SK-N-SH (cell line): ENCODE measurements at regions not wholly inside any gene's neighbourhood (a gene's known extent, or its start where the extent isn't known, plus 50 kb on each side); places are given as distances from the start of the nearest gene placed in this dataset.

Source experiments
- CTCF ChIA-PET: fragments of 300-600, 350-600 bp; formaldehyde crosslinking; extraction: SDS; loops from one replicate; lab custom pipeline; 2021; lab: Yijun Ruan, JAX
- POLR2A ChIA-PET: fragments of 350-600 bp; sonication (Branson Sonifier 250); formaldehyde crosslinking; extraction: SDS; loops from one replicate; lab custom pipeline; 2020; ENCODE audit warnings: antibody characterized with exemption, inconsistent platforms; lab: Yijun Ruan, JAX
- DNase-seq: peaks from one replicate; pipeline ENCODE4 v3.0.0; 2012
- H2AFZ ChIP-seq: fragments of 200-600 bp; sonication (generic); 2 replicates; pipeline ENCODE4 v1.8.1; 2016; ENCODE audit warnings: antibody characterized with exemption, mild to moderate bottlenecking, low read depth
- H3F3A ChIP-seq: fragments of 200-600 bp; sonication (generic); replicated peaks from 2 replicates; pipeline ENCODE3; 2016; ENCODE audit warnings: antibody characterized with exemption, mild to moderate bottlenecking; ENCODE audit not compliant: insufficient read depth
- H3K27ac ChIP-seq, 2 experiments: fragments of 200-500 bp in 1 of 2; fragments of 200-600 bp in 1 of 2; sonication (Bioruptor generic) in 1 of 2; sonication (generic), shearing (Covaris generic) in 1 of 2; 2 replicates each; pipeline versions ENCODE4 v1.5.1 to v1.6.1; 2014 to 2016; ENCODE audit warnings: low read depth in 2 of 2, inconsistent platforms in 1 of 2, low read length in 1 of 2, mild to moderate bottlenecking in 1 of 2, mixed read lengths in 1 of 2
- H3K27me3 ChIP-seq: fragments of 200-600 bp; sonication (generic), shearing (Covaris generic); 2 replicates; pipeline ENCODE4 v1.6.1; 2016; ENCODE audit warnings: mixed run types; ENCODE audit not compliant: insufficient read depth
- H3K36me3 ChIP-seq, 2 experiments: fragments of 200-500 bp in 1 of 2; fragments of 200-600 bp in 1 of 2; sonication (Bioruptor generic) in 1 of 2; sonication (generic) in 1 of 2; replicated peaks in 1 of 2; 2 replicates each; pipeline versions ENCODE3 to v1.5.1; 2014 to 2016; ENCODE audit warnings: low read length in 1 of 2, mild to moderate bottlenecking in 1 of 2; ENCODE audit not compliant: insufficient read depth in 2 of 2, control insufficient read depth in 1 of 2
- H3K4me1 ChIP-seq, 2 experiments: fragments of 200-500 bp in 1 of 2; fragments of 200-600 bp in 1 of 2; sonication (Bioruptor generic) in 1 of 2; sonication (generic), shearing (Covaris generic) in 1 of 2; 2 replicates each; pipeline versions ENCODE4 v1.5.1 to v1.6.1; 2014 to 2016; ENCODE audit warnings: low read depth in 1 of 2, low read length in 1 of 2, mixed run types in 1 of 2; ENCODE audit not compliant: insufficient read depth in 2 of 2, control insufficient read depth in 1 of 2
- H3K4me2 ChIP-seq: fragments of 200-600 bp; sonication (generic), shearing (Covaris generic); 2 replicates; pipeline ENCODE4 v1.6.1; 2017; ENCODE audit warnings: mixed run types
- H3K4me3 ChIP-seq, 2 experiments: fragments of 200-500 bp in 1 of 2; fragments of 200-600 bp in 1 of 2; sonication (Bioruptor generic) in 1 of 2; sonication (generic), shearing (Covaris generic) in 1 of 2; 2 replicates each; pipeline versions ENCODE4 v1.5.1 to v1.8.1; 2014 to 2016; ENCODE audit warnings: low read depth in 2 of 2, inconsistent platforms in 1 of 2, low read length in 1 of 2, mild to moderate bottlenecking in 1 of 2, mixed read lengths in 1 of 2, moderate library complexity in 1 of 2
- H3K79me2 ChIP-seq: fragments of 200-600 bp; sonication (generic); 2 replicates; pipeline ENCODE4 v1.8.1; 2017; ENCODE audit warnings: mild to moderate bottlenecking; ENCODE audit not compliant: insufficient read depth
- H3K9ac ChIP-seq: fragments of 200-600 bp; sonication (generic); 2 replicates; pipeline ENCODE4 v1.6.1; 2017; ENCODE audit warnings: mixed run types
- H3K9me2 ChIP-seq: fragments of 200-600 bp; sonication (generic); 2 replicates; pipeline ENCODE4 v1.6.1; 2017; ENCODE audit warnings: mixed run types
- H3K9me3 ChIP-seq: fragments of 200-600 bp; sonication (generic); 2 replicates; pipeline ENCODE4 v1.6.1; 2017; ENCODE audit warnings: mixed run types, mild to moderate bottlenecking, moderate library complexity
- H4K20me1 ChIP-seq: fragments of 200-600 bp; sonication (generic); 2 replicates; pipeline ENCODE4 v1.6.1; 2017; ENCODE audit warnings: mild to moderate bottlenecking, mixed run types; ENCODE audit not compliant: insufficient read depth
- ELF1 ChIP-seq: IDR thresholded peaks from 2 replicates; pipeline ENCODE4 v1.4.0; 2012
- EP300 ChIP-seq, 2 experiments: IDR thresholded peaks; 2 replicates each; pipeline versions ENCODE4 v1.4.0 to v1.6.1; 2012; ENCODE audit warnings: borderline replicate concordance in 1 of 2, low read depth in 1 of 2, low read length in 1 of 2
- FOXJ3 ChIP-seq: sonication (generic); formaldehyde crosslinking; IDR thresholded peaks from 2 replicates; pipeline ENCODE4 v1.5.1; 2020; ENCODE audit warnings: mild to moderate bottlenecking, missing genetic modification reagents
- GABPA ChIP-seq: IDR thresholded peaks from 2 replicates; pipeline ENCODE4 v1.4.0; 2012; ENCODE audit warnings: low read depth, mild to moderate bottlenecking
- GATA2 ChIP-seq: sonication (generic); formaldehyde crosslinking; IDR thresholded peaks from 2 replicates; pipeline ENCODE4 v1.5.0; 2020; ENCODE audit warnings: mild to moderate bottlenecking, missing genetic modification reagents
- JUND ChIP-seq: IDR thresholded peaks from 2 replicates; pipeline ENCODE4 v1.4.0; 2012
- NFIC ChIP-seq: IDR thresholded peaks from 2 replicates; pipeline ENCODE4 v1.4.0; 2012; ENCODE audit warnings: borderline replicate concordance
- NRF1 ChIP-seq: IDR thresholded peaks from 2 replicates; pipeline ENCODE4 v1.6.1; 2012; ENCODE audit warnings: low read depth, mild to moderate bottlenecking, low read length
- RAD21 ChIP-seq: IDR thresholded peaks from 2 replicates; pipeline ENCODE4 v1.6.1; 2012; ENCODE audit warnings: mild to moderate bottlenecking, low read length
- SIN3A ChIP-seq: IDR thresholded peaks from 2 replicates; pipeline ENCODE4 v1.6.1; 2012; ENCODE audit warnings: low read depth, mild to moderate bottlenecking, low read length, moderate library complexity, borderline replicate concordance
- SMC3 ChIP-seq: IDR thresholded peaks from 2 replicates; pipeline ENCODE4 v1.6.1; 2012; ENCODE audit warnings: low read depth, low read length, improper control_type of control experiment
- TEAD4 ChIP-seq: IDR thresholded peaks from 2 replicates; pipeline ENCODE4 v1.4.0; 2012; ENCODE audit warnings: mild to moderate bottlenecking, borderline replicate concordance; ENCODE audit not compliant: insufficient read depth
- YY1 ChIP-seq: IDR thresholded peaks from 2 replicates; pipeline ENCODE4 v1.4.0; 2012; ENCODE audit warnings: low read depth, mild to moderate bottlenecking
- WGBS: methylation state at CpG from one replicate; pipeline ENCODE4 v1.1.6; 2017; ENCODE audit warnings: low lambda C conversion rate; 5-methylcytosine and 5-hydroxymethylcytosine counted together
- TF ChIP-seq, protein P1 (sequence below): fragments of 150-350 bp; IDR thresholded peaks from 2 replicates; pipeline ENCODE4 v1.6.1; 2016; ENCODE audit warnings: mild to moderate bottlenecking, low read depth, low read length
- TF ChIP-seq, protein P2 (sequence below): IDR thresholded peaks from 2 replicates; pipeline ENCODE4 v1.4.0; 2012; ENCODE audit warnings: low read depth, borderline replicate concordance
- TF ChIP-seq, protein P3 (sequence below): IDR thresholded peaks from 2 replicates; pipeline ENCODE4 v1.4.0; 2012; ENCODE audit warnings: low read depth
- TF ChIP-seq, protein P4 (sequence below): IDR thresholded peaks from 2 replicates; pipeline ENCODE4 v1.6.1; 2012; ENCODE audit warnings: mild to moderate bottlenecking, low read depth, low read length, moderate library complexity
- TF ChIP-seq, protein P5 (sequence below): IDR thresholded peaks from 2 replicates; pipeline ENCODE4; 2012
- TF ChIP-seq, protein P6 (sequence below): fragments of 150-350 bp; IDR thresholded peaks from 2 replicates; pipeline ENCODE4 v1.6.1; 2017; ENCODE audit warnings: antibody characterized with exemption, low read length, low read depth, borderline replicate concordance

DNA sequence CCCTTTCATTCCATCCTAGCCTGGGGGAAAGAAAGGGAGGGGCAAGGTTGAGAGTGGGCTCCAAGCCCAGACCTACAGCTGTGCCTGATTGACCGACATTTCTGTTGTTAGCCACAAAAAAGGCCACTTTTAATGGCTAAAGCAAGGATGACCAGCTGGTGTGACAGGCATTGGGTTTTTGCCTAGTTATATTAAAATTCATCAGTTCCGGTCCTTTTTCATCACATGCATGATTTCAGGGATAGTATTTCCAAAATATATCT, 192.3 kb downstream of the ZNF326 start (continued):
- TF ChIP-seq EP300 (IDR thresholded peaks at IDR 0.05; ENCODE audit: borderline replicate concordance in 1 of 2, low read depth in 1 of 2, low read length in 1 of 2) (no peak), NFIC (no peak), SMC3 (no peak), JUND (no peak), SIN3A (no peak), GATA2 (CRISPR knock-in tag) (no peak), GABPA (no peak), NRF1 (no peak)
- TF ChIP-seq, protein P1, sequence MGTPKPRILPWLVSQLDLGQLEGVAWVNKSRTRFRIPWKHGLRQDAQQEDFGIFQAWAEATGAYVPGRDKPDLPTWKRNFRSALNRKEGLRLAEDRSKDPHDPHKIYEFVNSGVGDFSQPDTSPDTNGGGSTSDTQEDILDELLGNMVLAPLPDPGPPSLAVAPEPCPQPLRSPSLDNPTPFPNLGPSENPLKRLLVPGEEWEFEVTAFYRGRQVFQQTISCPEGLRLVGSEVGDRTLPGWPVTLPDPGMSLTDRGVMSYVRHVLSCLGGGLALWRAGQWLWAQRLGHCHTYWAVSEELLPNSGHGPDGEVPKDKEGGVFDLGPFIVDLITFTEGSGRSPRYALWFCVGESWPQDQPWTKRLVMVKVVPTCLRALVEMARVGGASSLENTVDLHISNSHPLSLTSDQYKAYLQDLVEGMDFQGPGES, result no peak
- TF ChIP-seq, protein P2, sequence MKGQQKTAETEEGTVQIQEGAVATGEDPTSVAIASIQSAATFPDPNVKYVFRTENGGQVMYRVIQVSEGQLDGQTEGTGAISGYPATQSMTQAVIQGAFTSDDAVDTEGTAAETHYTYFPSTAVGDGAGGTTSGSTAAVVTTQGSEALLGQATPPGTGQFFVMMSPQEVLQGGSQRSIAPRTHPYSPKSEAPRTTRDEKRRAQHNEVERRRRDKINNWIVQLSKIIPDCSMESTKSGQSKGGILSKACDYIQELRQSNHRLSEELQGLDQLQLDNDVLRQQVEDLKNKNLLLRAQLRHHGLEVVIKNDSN, result no peak
- TF ChIP-seq, protein P3, sequence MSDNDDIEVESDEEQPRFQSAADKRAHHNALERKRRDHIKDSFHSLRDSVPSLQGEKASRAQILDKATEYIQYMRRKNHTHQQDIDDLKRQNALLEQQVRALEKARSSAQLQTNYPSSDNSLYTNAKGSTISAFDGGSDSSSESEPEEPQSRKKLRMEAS, result no peak

DNA sequence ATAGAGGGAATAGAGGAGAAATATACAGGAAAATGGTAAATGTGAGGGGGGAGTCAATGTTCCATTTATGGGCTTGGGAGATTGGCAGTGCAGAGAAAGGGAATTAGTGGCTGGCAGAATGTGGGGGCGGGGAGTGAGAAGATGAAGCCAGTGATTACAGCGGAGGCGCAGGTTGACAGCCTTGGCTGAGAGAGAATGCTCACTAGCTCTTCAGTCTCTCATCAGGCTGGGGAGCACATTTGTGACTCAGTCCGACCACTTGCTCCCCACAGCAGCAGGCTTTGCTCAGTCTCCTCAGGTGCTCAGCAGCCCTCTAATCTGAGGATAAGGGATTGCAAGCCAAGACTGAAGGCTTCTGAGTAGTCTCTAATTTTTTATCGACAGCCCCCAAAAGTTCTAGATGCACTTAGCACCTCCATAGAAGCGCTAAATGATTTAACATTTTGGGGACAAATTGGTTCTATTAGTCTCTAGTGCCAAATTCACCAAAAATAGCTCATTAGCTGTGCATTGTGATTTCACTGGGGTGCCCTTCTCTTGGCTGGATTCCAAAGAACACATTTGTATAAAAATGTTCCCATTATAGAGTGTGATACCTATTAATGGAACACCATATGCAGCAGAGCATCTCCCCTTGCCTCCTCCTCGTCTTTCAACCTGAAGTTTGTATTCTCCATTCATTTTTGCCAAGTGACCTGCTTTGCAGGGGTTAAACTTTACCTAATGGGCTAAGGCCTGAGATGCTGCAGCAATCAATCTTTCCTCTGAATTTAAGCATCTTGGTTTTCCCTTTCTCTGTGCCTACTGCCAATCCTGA, 191.8 kb downstream of the ZNF326 start:
- no peaks in the 10 kb centered on the region for H3K9me3 ChIP-seq
- H3K36me3 ChIP-seq, result no peaks in the 10 kb centered on the region
- no peaks in the 10 kb centered on the region for H3K4me1 ChIP-seq
- H3K4me3 ChIP-seq, result no peak overlapping the region
- H3K79me2 ChIP-seq, result no peaks in the 10 kb centered on the region
- no peaks in the 10 kb centered on the region for H4K20me1 ChIP-seq
- TF ChIP-seq ELF1 (no peak), GABPA (no peak), TEAD4 (no peak), RAD21 (no peak), YY1 (no peak), FOXJ3 (CRISPR knock-in tag) (no peak), SIN3A (no peak)
- TF ChIP-seq, protein P4, sequence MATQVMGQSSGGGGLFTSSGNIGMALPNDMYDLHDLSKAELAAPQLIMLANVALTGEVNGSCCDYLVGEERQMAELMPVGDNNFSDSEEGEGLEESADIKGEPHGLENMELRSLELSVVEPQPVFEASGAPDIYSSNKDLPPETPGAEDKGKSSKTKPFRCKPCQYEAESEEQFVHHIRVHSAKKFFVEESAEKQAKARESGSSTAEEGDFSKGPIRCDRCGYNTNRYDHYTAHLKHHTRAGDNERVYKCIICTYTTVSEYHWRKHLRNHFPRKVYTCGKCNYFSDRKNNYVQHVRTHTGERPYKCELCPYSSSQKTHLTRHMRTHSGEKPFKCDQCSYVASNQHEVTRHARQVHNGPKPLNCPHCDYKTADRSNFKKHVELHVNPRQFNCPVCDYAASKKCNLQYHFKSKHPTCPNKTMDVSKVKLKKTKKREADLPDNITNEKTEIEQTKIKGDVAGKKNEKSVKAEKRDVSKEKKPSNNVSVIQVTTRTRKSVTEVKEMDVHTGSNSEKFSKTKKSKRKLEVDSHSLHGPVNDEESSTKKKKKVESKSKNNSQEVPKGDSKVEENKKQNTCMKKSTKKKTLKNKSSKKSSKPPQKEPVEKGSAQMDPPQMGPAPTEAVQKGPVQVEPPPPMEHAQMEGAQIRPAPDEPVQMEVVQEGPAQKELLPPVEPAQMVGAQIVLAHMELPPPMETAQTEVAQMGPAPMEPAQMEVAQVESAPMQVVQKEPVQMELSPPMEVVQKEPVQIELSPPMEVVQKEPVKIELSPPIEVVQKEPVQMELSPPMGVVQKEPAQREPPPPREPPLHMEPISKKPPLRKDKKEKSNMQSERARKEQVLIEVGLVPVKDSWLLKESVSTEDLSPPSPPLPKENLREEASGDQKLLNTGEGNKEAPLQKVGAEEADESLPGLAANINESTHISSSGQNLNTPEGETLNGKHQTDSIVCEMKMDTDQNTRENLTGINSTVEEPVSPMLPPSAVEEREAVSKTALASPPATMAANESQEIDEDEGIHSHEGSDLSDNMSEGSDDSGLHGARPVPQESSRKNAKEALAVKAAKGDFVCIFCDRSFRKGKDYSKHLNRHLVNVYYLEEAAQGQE, result no peak
- TF ChIP-seq, protein P5, sequence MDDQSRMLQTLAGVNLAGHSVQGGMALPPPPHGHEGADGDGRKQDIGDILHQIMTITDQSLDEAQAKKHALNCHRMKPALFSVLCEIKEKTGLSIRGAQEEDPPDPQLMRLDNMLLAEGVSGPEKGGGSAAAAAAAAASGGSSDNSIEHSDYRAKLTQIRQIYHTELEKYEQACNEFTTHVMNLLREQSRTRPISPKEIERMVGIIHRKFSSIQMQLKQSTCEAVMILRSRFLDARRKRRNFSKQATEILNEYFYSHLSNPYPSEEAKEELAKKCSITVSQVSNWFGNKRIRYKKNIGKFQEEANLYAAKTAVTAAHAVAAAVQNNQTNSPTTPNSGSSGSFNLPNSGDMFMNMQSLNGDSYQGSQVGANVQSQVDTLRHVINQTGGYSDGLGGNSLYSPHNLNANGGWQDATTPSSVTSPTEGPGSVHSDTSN, result no peak
- TF ChIP-seq, protein P6, sequence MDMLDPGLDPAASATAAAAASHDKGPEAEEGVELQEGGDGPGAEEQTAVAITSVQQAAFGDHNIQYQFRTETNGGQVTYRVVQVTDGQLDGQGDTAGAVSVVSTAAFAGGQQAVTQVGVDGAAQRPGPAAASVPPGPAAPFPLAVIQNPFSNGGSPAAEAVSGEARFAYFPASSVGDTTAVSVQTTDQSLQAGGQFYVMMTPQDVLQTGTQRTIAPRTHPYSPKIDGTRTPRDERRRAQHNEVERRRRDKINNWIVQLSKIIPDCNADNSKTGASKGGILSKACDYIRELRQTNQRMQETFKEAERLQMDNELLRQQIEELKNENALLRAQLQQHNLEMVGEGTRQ, result no peak
- TF ChIP-seq, protein P1, result no peak
- H3F3A ChIP-seq, result no peaks in the 10 kb centered on the region
- ChIA-PET CTCF (no interaction called here), POLR2A (no interaction called here)
- no peak for DNase-seq
- H3K9ac ChIP-seq, result no peak overlapping the region
- 4% methylated on average over 7 of the region's 7 CpGs for WGBS
- H3K27ac ChIP-seq, result no peak overlapping the region
- H3K9me2 ChIP-seq, result no peaks in the 10 kb centered on the region
- no peak overlapping the region for H3K4me2 ChIP-seq
- no peaks in the 10 kb centered on the region for H3K27me3 ChIP-seq
- no peak overlapping the region for H2AFZ ChIP-seq
